ENCODE measurements at regions not wholly inside any gene's neighbourhood (a gene's known extent, or its start where the extent isn't known, plus 50 kb on each side); places are given as distances from the start of the nearest gene placed in this dataset.

- WGBS (ENCODE audit: insufficient coverage, low coverage, low lambda C conversion rate, missing lambda C conversion rate), result 78% methylated on average over 1 of the region's 1 CpG
- no peak overlapping the region for H3K4me3 ChIP-seq
These were observed 372.0 kb downstream of the ARAP2 start for GRCh38 chr4:35872273-35872672.

GRCh38 chr4:35879479-35879878 lies 364.8 kb downstream of the ARAP2 start:
- DNase-seq (no peak), ATAC-seq (no peak)
- no peaks in the 10 kb centered on the region for H3K9me3 ChIP-seq
- no peaks in the 10 kb centered on the region for H3K4me1 ChIP-seq
- intact Hi-C loops (cut with DNase I), result no loop called here
- no peak overlapping the region for H3K27ac ChIP-seq
- no peaks in the 10 kb centered on the region for H3K36me3 ChIP-seq
- H3K4me3 ChIP-seq, result no peak overlapping the region
- TF ChIP-seq, protein P1, sequence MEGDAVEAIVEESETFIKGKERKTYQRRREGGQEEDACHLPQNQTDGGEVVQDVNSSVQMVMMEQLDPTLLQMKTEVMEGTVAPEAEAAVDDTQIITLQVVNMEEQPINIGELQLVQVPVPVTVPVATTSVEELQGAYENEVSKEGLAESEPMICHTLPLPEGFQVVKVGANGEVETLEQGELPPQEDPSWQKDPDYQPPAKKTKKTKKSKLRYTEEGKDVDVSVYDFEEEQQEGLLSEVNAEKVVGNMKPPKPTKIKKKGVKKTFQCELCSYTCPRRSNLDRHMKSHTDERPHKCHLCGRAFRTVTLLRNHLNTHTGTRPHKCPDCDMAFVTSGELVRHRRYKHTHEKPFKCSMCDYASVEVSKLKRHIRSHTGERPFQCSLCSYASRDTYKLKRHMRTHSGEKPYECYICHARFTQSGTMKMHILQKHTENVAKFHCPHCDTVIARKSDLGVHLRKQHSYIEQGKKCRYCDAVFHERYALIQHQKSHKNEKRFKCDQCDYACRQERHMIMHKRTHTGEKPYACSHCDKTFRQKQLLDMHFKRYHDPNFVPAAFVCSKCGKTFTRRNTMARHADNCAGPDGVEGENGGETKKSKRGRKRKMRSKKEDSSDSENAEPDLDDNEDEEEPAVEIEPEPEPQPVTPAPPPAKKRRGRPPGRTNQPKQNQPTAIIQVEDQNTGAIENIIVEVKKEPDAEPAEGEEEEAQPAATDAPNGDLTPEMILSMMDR (IDR thresholded peaks at IDR 0.05), result no peak
- no peak for TF ChIP-seq POLR2A (IDR thresholded peaks at IDR 0.05)
- 56% methylated on average over 6 of the region's 6 CpGs for WGBS (ENCODE audit: insufficient coverage, low coverage, low lambda C conversion rate, missing lambda C conversion rate)
- H3K27me3 ChIP-seq, result no peaks in the 10 kb centered on the region

More at GRCh38 chr4:35872273-35872672, 372.0 kb downstream of the ARAP2 start:
- Histone ChIP-seq H3K27me3 (no peaks in the 10 kb centered on the region), H3K27ac (no peak overlapping the region), H3K9me3 (no peaks in the 10 kb centered on the region), H3K4me1 (no peaks in the 10 kb centered on the region), H3K36me3 (no peaks in the 10 kb centered on the region)
- DNase-seq (no peak), ATAC-seq (no peak)
- TF ChIP-seq, protein P1 (IDR thresholded peaks at IDR 0.05), result no peak
- intact Hi-C loops (cut with DNase I), result no loop called here

GRCh38 chr4:35883108-35883507 lies 361.2 kb downstream of the ARAP2 start:
- Histone ChIP-seq H3K4me1 (no peaks in the 10 kb centered on the region), H3K27ac (no peak overlapping the region), H3K36me3 (no peaks in the 10 kb centered on the region), H3K27me3 (no peaks in the 10 kb centered on the region), H3K9me3 (no peaks in the 10 kb centered on the region), H3K4me3 (no peak overlapping the region)
- no peak for ATAC-seq
- DNase-seq, result no peak
- 10% methylated on average over 1 of the region's 1 CpG for WGBS (ENCODE audit: insufficient coverage, low coverage, low lambda C conversion rate, missing lambda C conversion rate)
- TF ChIP-seq POLR2A (IDR thresholded peaks at IDR 0.05), result no peak
- TF ChIP-seq, protein P1 (IDR thresholded peaks at IDR 0.05), result no peak
- intact Hi-C loops (cut with DNase I), result no loop called here

DNA sequence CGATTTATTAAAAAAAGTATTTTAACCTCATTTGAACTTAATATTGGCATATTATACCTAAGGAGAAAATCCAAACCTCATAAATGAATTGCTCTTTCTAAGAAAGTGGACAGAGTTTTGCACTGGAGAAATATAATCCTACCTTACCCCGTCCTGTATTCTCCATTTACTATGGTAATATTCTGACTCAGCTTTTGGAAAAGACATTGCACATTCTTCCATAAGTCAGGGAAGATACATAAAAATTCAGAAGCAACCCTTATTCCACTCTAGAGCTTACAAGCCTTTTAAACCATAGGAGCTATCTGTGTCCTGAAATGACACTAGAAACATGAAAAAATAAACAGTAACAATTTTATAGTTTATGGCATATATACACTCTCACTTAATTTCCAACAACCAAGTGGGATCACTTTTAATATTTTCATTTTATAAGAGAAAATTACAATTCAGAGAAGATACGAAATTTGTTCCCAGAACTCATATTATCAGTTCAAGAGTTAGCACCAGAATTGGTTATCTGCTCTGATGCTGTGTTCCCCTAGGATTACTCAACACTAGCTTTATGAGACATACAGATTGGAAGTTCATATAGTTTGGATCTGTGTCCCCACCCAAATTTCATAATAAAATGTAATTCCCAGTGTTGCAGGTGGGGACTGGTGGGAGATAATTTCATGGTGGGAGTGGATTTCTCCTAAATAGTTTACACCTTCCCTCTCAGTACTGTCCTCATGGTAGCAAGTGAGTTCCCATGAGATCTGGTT lies 359.4 kb downstream of the ARAP2 start:
- no peak for DNase-seq
- H3K9me3 ChIP-seq, result no peaks in the 10 kb centered on the region
- ATAC-seq, result no peak
- H3K36me3 ChIP-seq, result no peaks in the 10 kb centered on the region
- no peak overlapping the region for H3K27ac ChIP-seq
- H3K4me1 ChIP-seq, result no peaks in the 10 kb centered on the region
- intact Hi-C loops (cut with DNase I), result no loop called here
- H3K4me3 ChIP-seq, result no peak overlapping the region
- 48% methylated on average over 3 of the region's 3 CpGs for WGBS (ENCODE audit: insufficient coverage, low coverage, low lambda C conversion rate, missing lambda C conversion rate)
- no peaks in the 10 kb centered on the region for H3K27me3 ChIP-seq
- TF ChIP-seq, protein P1 (IDR thresholded peaks at IDR 0.05), result no peak
- TF ChIP-seq POLR2A (IDR thresholded peaks at IDR 0.05), result no peak

Data from right lobe of liver (tissue), 6 donors.